SK-N-SH (cell line): ENCODE measurements at regions not wholly inside any gene's neighbourhood (a gene's known extent, or its start where the extent isn't known, plus 50 kb on each side); places are given as distances from the start of the nearest gene placed in this dataset.

Source experiments
- SIN3A ChIP-seq: IDR thresholded peaks from 2 replicates; pipeline ENCODE4 v1.6.1; 2012; ENCODE audit warnings: low read depth, mild to moderate bottlenecking, low read length, moderate library complexity, borderline replicate concordance
- TF ChIP-seq, protein P1 (sequence below): IDR thresholded peaks from 2 replicates; pipeline ENCODE4 v1.6.1; 2012; ENCODE audit warnings: mild to moderate bottlenecking, low read depth, low read length, moderate library complexity

DNA sequence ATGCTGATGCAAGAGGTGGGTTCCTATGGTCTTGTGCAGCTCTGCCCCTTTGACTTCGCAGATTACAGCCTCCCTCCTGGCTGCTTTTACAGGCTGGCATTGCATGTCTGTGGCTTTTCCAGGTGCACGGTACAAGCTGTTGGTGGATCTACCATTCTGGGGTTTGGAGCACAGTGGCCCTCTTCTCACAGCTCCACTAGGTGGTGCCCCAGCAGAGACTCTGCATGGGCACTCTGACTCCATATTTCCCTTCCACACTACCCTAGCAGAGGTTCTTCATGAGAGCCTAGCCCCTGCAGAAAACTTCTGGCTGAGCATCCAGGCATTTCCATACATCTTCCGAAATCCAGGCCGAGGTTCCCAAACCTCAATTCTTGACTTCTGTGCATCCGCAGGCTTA lies 989.0 kb downstream of the PLA2G4A start:
- no peak for TF ChIP-seq SIN3A
- TF ChIP-seq, protein P1, sequence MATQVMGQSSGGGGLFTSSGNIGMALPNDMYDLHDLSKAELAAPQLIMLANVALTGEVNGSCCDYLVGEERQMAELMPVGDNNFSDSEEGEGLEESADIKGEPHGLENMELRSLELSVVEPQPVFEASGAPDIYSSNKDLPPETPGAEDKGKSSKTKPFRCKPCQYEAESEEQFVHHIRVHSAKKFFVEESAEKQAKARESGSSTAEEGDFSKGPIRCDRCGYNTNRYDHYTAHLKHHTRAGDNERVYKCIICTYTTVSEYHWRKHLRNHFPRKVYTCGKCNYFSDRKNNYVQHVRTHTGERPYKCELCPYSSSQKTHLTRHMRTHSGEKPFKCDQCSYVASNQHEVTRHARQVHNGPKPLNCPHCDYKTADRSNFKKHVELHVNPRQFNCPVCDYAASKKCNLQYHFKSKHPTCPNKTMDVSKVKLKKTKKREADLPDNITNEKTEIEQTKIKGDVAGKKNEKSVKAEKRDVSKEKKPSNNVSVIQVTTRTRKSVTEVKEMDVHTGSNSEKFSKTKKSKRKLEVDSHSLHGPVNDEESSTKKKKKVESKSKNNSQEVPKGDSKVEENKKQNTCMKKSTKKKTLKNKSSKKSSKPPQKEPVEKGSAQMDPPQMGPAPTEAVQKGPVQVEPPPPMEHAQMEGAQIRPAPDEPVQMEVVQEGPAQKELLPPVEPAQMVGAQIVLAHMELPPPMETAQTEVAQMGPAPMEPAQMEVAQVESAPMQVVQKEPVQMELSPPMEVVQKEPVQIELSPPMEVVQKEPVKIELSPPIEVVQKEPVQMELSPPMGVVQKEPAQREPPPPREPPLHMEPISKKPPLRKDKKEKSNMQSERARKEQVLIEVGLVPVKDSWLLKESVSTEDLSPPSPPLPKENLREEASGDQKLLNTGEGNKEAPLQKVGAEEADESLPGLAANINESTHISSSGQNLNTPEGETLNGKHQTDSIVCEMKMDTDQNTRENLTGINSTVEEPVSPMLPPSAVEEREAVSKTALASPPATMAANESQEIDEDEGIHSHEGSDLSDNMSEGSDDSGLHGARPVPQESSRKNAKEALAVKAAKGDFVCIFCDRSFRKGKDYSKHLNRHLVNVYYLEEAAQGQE: no peak
